MM.1S (cell line): ENCODE measurements at regions not wholly inside any gene's neighbourhood (a gene's known extent, or its start where the extent isn't known, plus 50 kb on each side); places are given as distances from the start of the nearest gene placed in this dataset.
"Not testable (repeated sequence)": the region's sequence is repeated elsewhere in the genome, so short reads cannot be mapped to it uniquely, and the experiment has no call there.

Experiments
- DNase-seq: peaks from one replicate; pipeline ENCODE4 v3.0.0-alpha.2; 2015
- H2AFZ ChIP-seq: fragments of 300-600 bp; sonication (generic); 2 replicates; pipeline ENCODE4 v1.6.0; 2016; ENCODE audit warnings: antibody characterized with exemption, low read length
- H3F3A ChIP-seq: fragments of 300-600 bp; sonication (generic); 2 replicates; pipeline ENCODE4 v1.6.1; 2016; ENCODE audit warnings: mild to moderate bottlenecking, antibody characterized with exemption, low read length, moderate library complexity, mixed read lengths; ENCODE audit not compliant: insufficient read depth
- H3K27ac ChIP-seq: fragments of 300-600 bp; sonication (generic); 2 replicates; pipeline ENCODE4 v1.5.1; 2016; ENCODE audit warnings: mild to moderate bottlenecking, low read length
- H3K27me3 ChIP-seq: fragments of 300-600 bp; sonication (generic); replicated peaks from 2 replicates; pipeline ENCODE4 v1.6.0; 2016; ENCODE audit warnings: low read length; ENCODE audit not compliant: insufficient read depth
- H3K36me3 ChIP-seq: fragments of 300-600 bp; sonication (generic); replicated peaks from 2 replicates; pipeline ENCODE4 v1.6.1; 2016; ENCODE audit warnings: mild to moderate bottlenecking, low read length, mixed read lengths; ENCODE audit not compliant: insufficient read depth
- H3K4me1 ChIP-seq: fragments of 300-600 bp; sonication (generic); 2 replicates; pipeline ENCODE4 v1.6.1; 2016; ENCODE audit warnings: low read length, mixed read lengths
- H3K4me2 ChIP-seq: fragments of 300-600 bp; sonication (generic); 2 replicates; pipeline ENCODE4 v1.6.0; 2016; ENCODE audit warnings: low read depth, low read length
- H3K4me3 ChIP-seq: fragments of 300-600 bp; sonication (generic); 2 replicates; pipeline ENCODE4 v1.5.1; 2016; ENCODE audit warnings: low read length, mixed read lengths
- H3K79me2 ChIP-seq: fragments of 300-600 bp; sonication (generic); 2 replicates; pipeline ENCODE4 v1.6.1; 2016; ENCODE audit warnings: mixed run types, low read length, mixed read lengths
- H3K9ac ChIP-seq: fragments of 300-600 bp; sonication (generic); 2 replicates; pipeline ENCODE4 v1.6.1; 2016; ENCODE audit warnings: low read length, mixed read lengths
- H3K9me2 ChIP-seq: fragments of 300-600 bp; sonication (generic); replicated peaks from 2 replicates; pipeline ENCODE4 v1.6.1; 2016; ENCODE audit warnings: mild to moderate bottlenecking, low read length, mixed read lengths; ENCODE audit not compliant: insufficient read depth
- H3K9me3 ChIP-seq: fragments of 300-600 bp; sonication (generic); replicated peaks from 2 replicates; pipeline ENCODE4 v1.6.1; 2016; ENCODE audit warnings: mild to moderate bottlenecking, low read length, mixed read lengths; ENCODE audit not compliant: insufficient read depth
- H4K20me1 ChIP-seq: fragments of 300-600 bp; sonication (generic); 2 replicates; pipeline ENCODE4 v1.6.1; 2016; ENCODE audit warnings: mild to moderate bottlenecking, low read length, moderate library complexity, mixed read lengths; ENCODE audit not compliant: insufficient read depth
- EZH2 ChIP-seq: fragments of 300-600 bp; sonication (generic); optimal IDR thresholded peaks from 2 replicates; pipeline ENCODE3; 2017; ENCODE audit warnings: low read depth, mild to moderate bottlenecking, antibody characterized with exemption, low read length, mixed read lengths
- EZH2phosphoT487 ChIP-seq: fragments of 300-600 bp; sonication (generic); IDR thresholded peaks from 2 replicates; pipeline ENCODE4 v1.6.1; 2018; ENCODE audit warnings: antibody characterized with exemption, low read length
- TF ChIP-seq, protein P1 (sequence below): fragments of 300-600 bp; sonication (generic); IDR thresholded peaks from 2 replicates; pipeline ENCODE4 v1.5.1; 2016; ENCODE audit warnings: antibody characterized with exemption, low read length, mixed read lengths

- Histone ChIP-seq H3K9ac (no peak overlapping the region), H3K9me2 (no peaks in the 10 kb centered on the region), H3K27ac (no peak overlapping the region), H4K20me1 (no peaks in the 10 kb centered on the region), H3F3A (no peaks in the 10 kb centered on the region), H2AFZ (no peak overlapping the region), H3K27me3 (no peaks in the 10 kb centered on the region), H3K4me3 (no peak overlapping the region), H3K4me2 (no peak overlapping the region), H3K36me3 (no peaks in the 10 kb centered on the region), H3K9me3 (no peaks in the 10 kb centered on the region), H3K4me1 (no peaks in the 10 kb centered on the region), H3K79me2 (no peaks in the 10 kb centered on the region)
- TF ChIP-seq EZH2phosphoT487 = no peak
- TF ChIP-seq, protein P1, sequence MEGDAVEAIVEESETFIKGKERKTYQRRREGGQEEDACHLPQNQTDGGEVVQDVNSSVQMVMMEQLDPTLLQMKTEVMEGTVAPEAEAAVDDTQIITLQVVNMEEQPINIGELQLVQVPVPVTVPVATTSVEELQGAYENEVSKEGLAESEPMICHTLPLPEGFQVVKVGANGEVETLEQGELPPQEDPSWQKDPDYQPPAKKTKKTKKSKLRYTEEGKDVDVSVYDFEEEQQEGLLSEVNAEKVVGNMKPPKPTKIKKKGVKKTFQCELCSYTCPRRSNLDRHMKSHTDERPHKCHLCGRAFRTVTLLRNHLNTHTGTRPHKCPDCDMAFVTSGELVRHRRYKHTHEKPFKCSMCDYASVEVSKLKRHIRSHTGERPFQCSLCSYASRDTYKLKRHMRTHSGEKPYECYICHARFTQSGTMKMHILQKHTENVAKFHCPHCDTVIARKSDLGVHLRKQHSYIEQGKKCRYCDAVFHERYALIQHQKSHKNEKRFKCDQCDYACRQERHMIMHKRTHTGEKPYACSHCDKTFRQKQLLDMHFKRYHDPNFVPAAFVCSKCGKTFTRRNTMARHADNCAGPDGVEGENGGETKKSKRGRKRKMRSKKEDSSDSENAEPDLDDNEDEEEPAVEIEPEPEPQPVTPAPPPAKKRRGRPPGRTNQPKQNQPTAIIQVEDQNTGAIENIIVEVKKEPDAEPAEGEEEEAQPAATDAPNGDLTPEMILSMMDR = no peak
- TF ChIP-seq EZH2 = no peak
- DNase-seq = no peak
Measured at GRCh38 chr12:58106195-58106594, 164.8 kb downstream of the ATP23 start.

DNA sequence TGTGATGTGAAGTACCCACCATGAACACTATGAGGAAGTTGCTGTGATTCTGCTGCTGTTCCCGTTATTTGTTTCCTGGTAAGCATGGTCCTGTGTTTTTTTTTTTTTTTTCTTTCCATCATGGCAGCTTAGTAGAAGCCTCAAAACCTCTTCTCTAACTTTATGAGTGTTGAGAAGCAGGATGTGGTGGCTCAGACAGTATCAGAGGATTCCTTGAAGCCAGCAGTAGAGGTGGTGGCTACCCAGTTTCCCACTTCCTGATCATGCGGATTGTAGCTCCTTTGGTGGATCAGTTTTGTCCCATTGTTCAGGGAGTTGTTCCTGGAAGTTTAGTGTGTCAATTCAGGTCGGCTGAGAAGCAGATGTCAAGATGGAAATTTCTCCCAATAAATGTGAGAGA, 175.8 kb downstream of the ATP23 start:
- TF ChIP-seq EZH2 (no peak), EZH2phosphoT487 (no peak)
- TF ChIP-seq, protein P1 = no peak
- Histone ChIP-seq H4K20me1 (no peaks in the 10 kb centered on the region), H3F3A (no peaks in the 10 kb centered on the region), H2AFZ (no peak overlapping the region), H3K9ac (no peak overlapping the region), H3K4me2 (no peak overlapping the region), H3K27ac (no peak overlapping the region), H3K4me1 (no peaks in the 10 kb centered on the region), H3K27me3 (no peaks in the 10 kb centered on the region), H3K36me3 (no peaks in the 10 kb centered on the region), H3K9me3 (no peaks in the 10 kb centered on the region), H3K9me2 (no peaks in the 10 kb centered on the region), H3K4me3 (no peak overlapping the region), H3K79me2 (no peaks in the 10 kb centered on the region)
- DNase-seq = no peak

DNA sequence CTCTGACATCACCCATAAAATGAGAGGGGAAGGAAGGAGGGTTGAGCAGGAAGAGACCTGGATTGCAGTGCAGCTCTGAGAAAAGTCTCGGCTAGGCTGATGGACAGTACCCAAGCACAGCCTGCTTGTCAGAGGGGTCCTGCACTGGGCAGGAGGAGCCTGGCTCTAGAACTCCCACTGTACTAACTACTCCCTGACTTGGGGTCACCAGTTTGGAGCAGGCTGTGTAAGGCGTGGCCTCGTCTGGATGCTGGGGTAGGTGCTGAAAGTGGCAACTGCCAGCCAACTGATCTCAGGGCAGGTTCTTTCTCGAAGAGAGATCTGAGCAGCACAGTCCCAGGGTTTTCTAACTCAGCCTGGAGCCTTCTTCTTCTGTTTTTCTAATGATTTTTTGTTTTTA, 176.3 kb downstream of the ATP23 start:
- no peaks in the 10 kb centered on the region for H3K27me3 ChIP-seq
- no peak overlapping the region for H3K4me3 ChIP-seq
- no peak for DNase-seq
- H3K4me1 ChIP-seq = no peaks in the 10 kb centered on the region
- H3K4me2 ChIP-seq = no peak overlapping the region
- H4K20me1 ChIP-seq = no peaks in the 10 kb centered on the region
- no peaks in the 10 kb centered on the region for H3K36me3 ChIP-seq
- no peaks in the 10 kb centered on the region for H3K9me3 ChIP-seq
- H3K9ac ChIP-seq = no peak overlapping the region
- H3K79me2 ChIP-seq = no peaks in the 10 kb centered on the region
- no peak overlapping the region for H2AFZ ChIP-seq
- no peaks in the 10 kb centered on the region for H3F3A ChIP-seq
- no peak overlapping the region for H3K27ac ChIP-seq
- TF ChIP-seq EZH2phosphoT487 = no peak
- TF ChIP-seq, protein P1 = no peak
- TF ChIP-seq EZH2 = no peak
- no peaks in the 10 kb centered on the region for H3K9me2 ChIP-seq

GRCh38 chr12:58125761-58126160, 184.4 kb downstream of the ATP23 start:
- H2AFZ ChIP-seq, H3K4me2 ChIP-seq, H3K36me3 ChIP-seq, H4K20me1 ChIP-seq, DNase-seq, H3K9me2 ChIP-seq, H3F3A ChIP-seq, H3K4me1 ChIP-seq, H3K9me3 ChIP-seq, H3K79me2 ChIP-seq, H3K9ac ChIP-seq, H3K27ac ChIP-seq, H3K27me3 ChIP-seq, H3K4me3 ChIP-seq: not testable (repeated sequence)
